Esophagus muscularis mucosa (tissue), 4 donors: ENCODE measurements at regions not wholly inside any gene's neighbourhood (a gene's known extent, or its start where the extent isn't known, plus 50 kb on each side); places are given as distances from the start of the nearest gene placed in this dataset.
"Not testable (repeated sequence)": the region's sequence is repeated elsewhere in the genome, so short reads cannot be mapped to it uniquely, and the experiment has no call there.

Experiments
- DNase-seq: peaks from one replicate; pipeline ENCODE4 v3.0.0-alpha.2; 2017; ENCODE audit errors: extremely low spot score
- H3K27ac ChIP-seq, 4 donors: fragments of 200-600 bp; sonication (generic); replicated peaks in 1 of 4; 1 replicate in 3 of 4; 2 replicates in 1 of 4; pipeline ENCODE4 v1.5.1; 2016 to 2019; ENCODE audit warnings: mild to moderate bottlenecking in 1 of 4
- H3K27me3 ChIP-seq, 4 donors: fragments of 200-600 bp; sonication (generic); one replicate each; pipeline versions ENCODE4 v1.5.1 to v1.6.0; 2016 to 2019
- H3K36me3 ChIP-seq, 4 donors: fragments of 200-600 bp; sonication (generic); one replicate each; pipeline ENCODE4 v1.5.1; 2016 to 2019
- H3K4me1 ChIP-seq, 4 donors: fragments of 200-600 bp; sonication (generic); one replicate each; pipeline ENCODE4 v1.5.1; 2016 to 2019
- H3K4me3 ChIP-seq, 4 donors: fragments of 200-600 bp; sonication (generic); 1 replicate in 2 of 4; 2 replicates in 2 of 4; pipeline ENCODE4 v1.5.1; 2016 to 2019; ENCODE audit warnings: mild to moderate bottlenecking in 4 of 4, moderate library complexity in 1 of 4
- H3K9me3 ChIP-seq, 4 donors: fragments of 200-600 bp; sonication (generic); 1 replicate in 3 of 4; 2 replicates in 1 of 4; pipeline ENCODE4 v1.5.1; 2016 to 2019
- CTCF ChIP-seq, 3 experiments: fragments of 200-600 bp in 2 of 3; fragments of 450-650 bp in 1 of 3; sonication (generic) in 2 of 3; IDR thresholded peaks; one replicate each; pipeline ENCODE4 v1.5.1; 2017 to 2019; ENCODE audit warnings: antibody characterized with exemption in 3 of 3, mild to moderate bottlenecking in 2 of 3, moderate library complexity in 1 of 3
- EP300 ChIP-seq: sonication (generic); formaldehyde crosslinking; IDR thresholded peaks from one replicate; pipeline ENCODE4 v1.6.1; 2017; ENCODE audit warnings: antibody characterized with exemption
- POLR2A ChIP-seq: fragments of 450-650 bp; IDR thresholded peaks from one replicate; pipeline ENCODE4 v1.6.1; 2017; ENCODE audit warnings: antibody characterized with exemption, moderate library complexity, mild to moderate bottlenecking, low read depth
- POLR2AphosphoS5 ChIP-seq, 2 donors: sonication (generic); formaldehyde crosslinking; IDR thresholded peaks; one replicate each; pipeline ENCODE4 v1.6.1; 2017; ENCODE audit warnings: antibody characterized with exemption in 2 of 2
- WGBS: methylation state at CpG from one replicate; pipeline ENCODE4 v1.1.5; 2018; 5-methylcytosine and 5-hydroxymethylcytosine counted together
- intact Hi-C: fragments of 100-400 bp; cut with DNase I; formaldehyde crosslinking; loops from one replicate; pipeline ENCODE4 v1.15.1; 2023

- intact Hi-C loops: no loop called here
- Histone ChIP-seq H3K4me3 (no peak overlapping the region), H3K27ac (no peak overlapping the region), H3K27me3 (peaks cover 0 to 2% (median 0%) of the 10 kb centered on the region in 4 donors), H3K4me1 (no peaks in the 10 kb centered on the region), H3K9me3 (peaks cover 0 to 3% (median 0%) of the 10 kb centered on the region in 4 donors), H3K36me3 (no peaks in the 10 kb centered on the region)
- TF ChIP-seq EP300: no peak
- TF ChIP-seq POLR2A: no peak
- no peak for DNase-seq
- WGBS: 95% methylated on average over 2 of the region's 2 CpGs
Measured at GRCh38 chr1:115440733-115441132, 102.7 kb upstream of the NGF start.

GRCh38 chr1:115439520-115439919 lies 101.5 kb upstream of the NGF start:
- H3K27ac ChIP-seq, DNase-seq, H3K4me3 ChIP-seq, H3K4me1 ChIP-seq, intact Hi-C loops, H3K9me3 ChIP-seq, H3K27me3 ChIP-seq, H3K36me3 ChIP-seq: not testable (repeated sequence)
- WGBS: 98% methylated on average over 3 of the region's 3 CpGs

- 80% methylated on average over 7 of the region's 7 CpGs for WGBS
- no peak for TF ChIP-seq POLR2AphosphoS5 (IDR thresholded peaks at IDR 0.05)
- no peak for TF ChIP-seq CTCF (IDR thresholded peaks at IDR 0.05)
- no peak for TF ChIP-seq EP300
- no peak for TF ChIP-seq POLR2A
- Histone ChIP-seq H3K4me3 (no peak overlapping the region), H3K27ac (no peak overlapping the region), H3K27me3 (no peaks in the 10 kb centered on the region), H3K4me1 (peaks cover 0 to 4% (median 0%) of the 10 kb centered on the region in 4 donors), H3K36me3 (no peaks in the 10 kb centered on the region), H3K9me3 (no peaks in the 10 kb centered on the region)
- DNase-seq: no peak
- intact Hi-C loops: no loop called here
Measured at GRCh38 chr1:115437196-115437595, 99.1 kb upstream of the NGF start.

GRCh38 chr1:115436596-115436995 lies 98.5 kb upstream of the NGF start:
- H3K27me3 ChIP-seq: no peaks in the 10 kb centered on the region
- no peak overlapping the region for H3K4me3 ChIP-seq
- H3K27ac ChIP-seq: no peak overlapping the region
- intact Hi-C loops: no loop called here
- no peak for DNase-seq
- H3K36me3 ChIP-seq: no peaks in the 10 kb centered on the region
- H3K9me3 ChIP-seq: no peaks in the 10 kb centered on the region
- peaks cover 0 to 4% (median 0%) of the 10 kb centered on the region in 4 donors for H3K4me1 ChIP-seq
- no peak for TF ChIP-seq CTCF (IDR thresholded peaks at IDR 0.05)
- no peak for TF ChIP-seq POLR2A
- no peak for TF ChIP-seq EP300
- no peak for TF ChIP-seq POLR2AphosphoS5 (IDR thresholded peaks at IDR 0.05)

- intact Hi-C loops: no loop called here
- Histone ChIP-seq H3K27ac (no peak overlapping the region), H3K9me3 (no peaks in the 10 kb centered on the region), H3K27me3 (no peaks in the 10 kb centered on the region), H3K4me1 (peaks cover 0 to 4% (median 0%) of the 10 kb centered on the region in 4 donors), H3K36me3 (no peaks in the 10 kb centered on the region), H3K4me3 (no peak overlapping the region)
- DNase-seq: peak; percentile 89
- no peak for TF ChIP-seq EP300
- no peak for TF ChIP-seq POLR2AphosphoS5 (IDR thresholded peaks at IDR 0.05)
- no peak for TF ChIP-seq POLR2A
- no peak for TF ChIP-seq CTCF (IDR thresholded peaks at IDR 0.05)
- WGBS: 65% methylated on average over 6 of the region's 6 CpGs
Measured at GRCh38 chr1:115433483-115433882, 95.4 kb upstream of the NGF start.

- TF ChIP-seq POLR2AphosphoS5 (IDR thresholded peaks at IDR 0.05) (no peak), EP300 (no peak), POLR2A (no peak), CTCF (IDR thresholded peaks at IDR 0.05) (no peak)
- H3K4me1 ChIP-seq: peaks cover 0 to 4% (median 0%) of the 10 kb centered on the region in 4 donors
- H3K4me3 ChIP-seq: no peak overlapping the region
- no peaks in the 10 kb centered on the region for H3K36me3 ChIP-seq
- intact Hi-C loops: no loop called here
- H3K9me3 ChIP-seq: no peaks in the 10 kb centered on the region
- 70% methylated on average over 4 of the region's 6 CpGs for WGBS
- DNase-seq: peak; percentile 45
- no peak overlapping the region for H3K27ac ChIP-seq
- H3K27me3 ChIP-seq: no peaks in the 10 kb centered on the region
Measured at GRCh38 chr1:115432061-115432460, 94.0 kb upstream of the NGF start.
